GM19328 (cell line): ENCODE measurements at regions not wholly inside any gene's neighbourhood (a gene's known extent, or its start where the extent isn't known, plus 50 kb on each side); places are given as distances from the start of the nearest gene placed in this dataset.

Source experiments
- ATAC-seq: cut with Tn5 transposase; IDR thresholded peaks from one replicate; pipeline ENCODE4 v1.9.1; 2021; ENCODE audit warnings: mild to moderate bottlenecking, moderate library complexity; ENCODE audit not compliant: unreplicated experiment

DNA sequence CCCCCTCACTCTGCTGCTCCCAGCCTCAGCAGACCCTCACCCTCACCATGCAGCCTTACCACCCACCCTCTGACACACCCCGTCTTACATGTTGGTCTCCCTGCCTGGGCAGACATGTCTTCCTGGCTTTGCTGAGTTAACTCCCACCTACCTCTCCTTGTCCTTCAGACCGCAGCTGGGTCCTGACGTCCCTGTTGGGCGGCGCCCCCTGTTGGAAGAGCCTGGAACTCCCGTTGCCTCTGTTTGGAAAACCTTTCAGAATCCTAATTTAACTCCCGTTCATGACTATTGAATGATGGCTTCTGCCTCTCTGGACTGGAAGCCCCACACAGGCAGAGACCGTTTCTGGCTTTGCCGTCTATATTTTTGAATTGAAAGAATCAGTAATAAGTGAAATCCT is 245.1 kb downstream of the MYLK4 start:
- no peak for ATAC-seq

DNA sequence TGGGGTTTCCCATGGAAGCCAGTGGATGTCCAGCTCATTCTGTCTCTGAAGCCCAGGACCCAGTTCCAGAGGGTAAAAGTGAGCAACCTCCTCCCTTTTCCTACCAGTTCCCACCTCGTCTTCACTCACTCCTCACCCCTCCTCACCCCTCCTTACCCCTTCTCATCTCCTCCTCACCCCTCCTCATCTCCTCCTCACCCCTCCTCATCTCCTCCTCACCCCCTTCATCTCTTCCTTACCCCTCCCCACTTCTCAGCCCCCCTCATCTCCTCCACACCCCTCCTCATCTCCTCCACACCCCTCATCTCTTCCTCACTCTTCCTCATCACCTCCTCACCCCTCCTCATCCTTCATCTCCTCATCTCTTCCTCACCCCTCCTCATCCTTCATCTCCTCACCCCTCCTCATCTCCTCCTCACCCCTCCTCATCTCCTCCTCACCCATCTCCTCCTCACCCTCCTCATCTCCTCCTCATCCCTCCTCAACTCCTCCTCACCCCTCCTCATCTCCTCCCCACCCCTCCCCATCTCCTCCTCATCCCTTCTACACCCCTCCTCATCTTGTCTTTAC is 246.1 kb downstream of the MYLK4 start:
- no peak for ATAC-seq

- ATAC-seq: no peak
Observed at GRCh38 chr6:2503816-2504494, 246.8 kb downstream of the MYLK4 start.

GRCh38 chr6:2502998-2503674 is 247.6 kb downstream of the MYLK4 start:
- no peak for ATAC-seq

GRCh38 chr6:2502096-2502997 is 248.4 kb downstream of the MYLK4 start:
- no peak for ATAC-seq

DNA sequence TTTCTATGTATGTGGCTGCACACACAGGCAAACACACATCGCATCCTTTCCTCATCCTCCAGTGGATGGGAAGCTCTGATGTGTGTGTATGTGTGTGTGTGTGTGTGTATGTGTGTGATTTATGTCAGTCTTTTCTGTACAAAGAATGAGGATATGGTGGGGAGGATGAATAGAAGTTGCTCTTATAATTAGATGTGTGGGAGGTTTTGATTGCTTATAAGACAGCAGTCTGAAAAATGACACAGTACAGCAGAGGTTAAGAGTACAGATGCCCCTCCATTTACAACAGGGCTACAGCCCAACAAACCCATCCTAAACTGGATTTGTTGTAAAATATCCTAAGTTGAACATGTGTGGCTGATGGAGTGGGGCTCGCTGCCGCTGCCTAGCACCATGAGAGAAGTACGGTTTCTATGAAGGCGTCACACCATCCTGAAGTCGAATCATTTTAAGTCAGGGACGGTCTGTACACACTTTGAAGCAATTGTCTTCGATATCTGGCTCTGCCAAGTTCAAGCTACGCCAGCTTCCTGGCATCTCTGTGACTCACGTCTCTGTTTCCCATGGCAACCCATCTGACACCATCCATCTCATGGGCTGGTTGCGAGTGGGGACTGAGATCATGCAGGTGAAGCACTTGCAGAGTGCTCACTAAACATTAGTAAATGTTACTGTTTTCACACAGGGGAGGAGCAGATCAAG is 252.6 kb downstream of the MYLK4 start:
- ATAC-seq: no peak

GRCh38 chr6:2496291-2496690 is 250.9 kb upstream of the GMDS start:
- no peak for ATAC-seq

- ATAC-seq: no peak
Observed at GRCh38 chr6:2492686-2493523, 247.5 kb upstream of the GMDS start.

DNA sequence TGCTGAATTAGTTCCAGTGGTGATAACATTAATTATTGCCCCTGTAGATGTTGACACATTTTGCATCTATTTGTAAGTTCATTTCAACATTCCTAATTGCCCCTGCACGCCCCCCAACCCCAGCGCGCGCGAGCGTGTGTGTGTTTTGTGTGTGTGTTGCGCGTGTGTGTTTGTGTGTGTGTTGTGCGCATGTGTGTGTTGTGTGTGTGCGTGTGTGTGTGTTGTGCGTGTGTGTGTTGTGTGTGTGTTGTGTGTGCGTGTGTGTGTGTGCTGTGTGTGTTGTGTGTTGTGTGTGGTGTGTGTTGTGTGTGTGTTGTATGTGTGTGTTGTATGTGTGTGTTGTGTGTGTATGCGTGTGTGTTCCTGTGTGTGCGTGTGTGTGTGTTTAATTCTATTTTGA is 245.7 kb upstream of the GMDS start:
- ATAC-seq: no peak

DNA sequence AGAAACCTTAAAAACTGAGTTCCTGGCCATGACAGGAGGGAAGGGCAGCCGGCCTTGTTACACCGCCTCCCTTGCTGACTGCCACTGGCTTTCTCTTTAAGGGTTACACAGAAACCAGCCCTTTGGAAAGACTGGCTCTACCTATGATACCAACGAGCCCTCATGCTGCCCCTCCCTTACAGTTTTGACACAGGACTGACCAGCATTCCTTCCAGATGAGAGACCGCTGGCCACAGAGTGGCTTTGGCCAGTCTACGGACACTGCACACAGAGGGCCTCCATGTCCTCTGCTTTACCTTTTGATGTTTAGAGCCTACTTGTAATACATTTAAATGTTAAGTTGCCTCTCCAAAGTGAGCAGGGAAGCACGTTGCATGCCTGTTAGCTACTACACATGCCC is 243.2 kb upstream of the GMDS start:
- no peak for ATAC-seq

GRCh38 chr6:2485116-2485515 is 239.7 kb upstream of the GMDS start:
- no peak for ATAC-seq

DNA sequence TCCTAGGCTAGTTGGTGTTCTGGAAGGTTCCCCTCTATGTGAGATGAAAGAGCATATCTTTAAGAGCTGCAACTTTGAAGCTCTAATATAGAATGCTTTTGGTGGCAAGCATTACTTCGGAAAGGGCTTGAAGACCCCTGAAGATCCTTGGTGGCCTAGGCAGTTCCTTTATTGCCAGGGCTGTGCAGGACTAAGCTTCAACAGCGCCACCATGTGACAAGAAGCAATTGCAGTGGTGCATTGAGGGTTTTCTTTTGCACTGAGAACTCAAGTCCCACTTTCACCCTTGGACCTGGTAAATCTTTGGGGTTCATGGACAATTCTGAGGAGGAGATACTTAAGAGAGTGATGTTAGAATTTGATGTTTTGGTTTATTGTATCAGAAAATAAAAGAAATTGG is 237.4 kb upstream of the GMDS start:
- no peak for ATAC-seq

DNA sequence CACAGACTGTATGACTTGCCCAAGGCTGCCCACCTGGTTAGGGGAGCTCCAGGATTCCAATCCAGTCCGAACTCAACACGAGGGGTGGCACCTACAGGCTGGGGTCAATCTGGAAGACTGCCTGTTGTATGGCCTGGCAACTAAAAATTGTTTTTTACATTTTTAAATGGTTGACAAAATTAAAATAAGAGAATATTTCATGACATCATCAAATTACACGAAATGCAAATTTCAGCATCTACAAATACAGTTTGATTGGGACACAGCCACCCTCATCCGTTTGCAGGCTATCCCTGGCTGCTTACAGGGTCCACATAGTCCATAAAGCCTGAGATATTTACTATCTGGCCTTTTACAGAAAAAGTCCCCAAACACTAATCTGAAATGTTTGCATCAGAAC is 235.9 kb upstream of the GMDS start:
- ATAC-seq: no peak

DNA sequence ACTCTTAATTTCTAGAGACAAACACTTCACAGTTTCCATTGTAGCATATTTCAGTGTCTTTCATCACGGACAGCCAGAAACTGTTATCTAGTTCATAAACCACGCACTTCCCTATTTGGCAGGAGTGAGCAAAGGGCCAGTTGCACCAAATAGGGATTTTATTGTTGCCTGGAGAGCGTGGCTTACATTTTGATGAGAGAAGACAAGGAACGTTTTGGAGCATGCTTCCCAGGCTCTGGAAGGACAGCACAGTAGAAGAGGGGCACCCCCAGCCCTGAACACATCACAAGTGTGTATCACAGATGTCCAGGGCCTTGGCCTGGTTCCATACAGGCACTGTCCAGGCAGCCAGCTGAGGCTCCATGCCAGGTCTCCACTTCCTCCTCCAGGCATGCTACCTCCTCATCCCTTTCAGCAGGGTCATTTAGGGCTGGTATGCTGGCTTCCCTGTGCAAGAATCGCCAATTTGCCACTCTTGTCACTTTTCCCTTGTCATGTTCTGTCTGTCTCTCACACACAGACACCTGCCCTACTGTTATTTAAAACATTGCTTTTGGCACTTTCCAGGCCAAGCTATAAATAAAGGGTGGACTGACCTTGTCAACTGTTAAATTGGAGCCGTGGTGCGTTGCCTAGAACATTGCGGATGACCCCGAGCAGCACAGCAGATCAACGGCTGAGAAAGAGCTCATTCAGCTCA is 235.0 kb upstream of the GMDS start:
- no peak for ATAC-seq

GRCh38 chr6:2478200-2478599 is 232.8 kb upstream of the GMDS start:
- ATAC-seq: no peak

DNA sequence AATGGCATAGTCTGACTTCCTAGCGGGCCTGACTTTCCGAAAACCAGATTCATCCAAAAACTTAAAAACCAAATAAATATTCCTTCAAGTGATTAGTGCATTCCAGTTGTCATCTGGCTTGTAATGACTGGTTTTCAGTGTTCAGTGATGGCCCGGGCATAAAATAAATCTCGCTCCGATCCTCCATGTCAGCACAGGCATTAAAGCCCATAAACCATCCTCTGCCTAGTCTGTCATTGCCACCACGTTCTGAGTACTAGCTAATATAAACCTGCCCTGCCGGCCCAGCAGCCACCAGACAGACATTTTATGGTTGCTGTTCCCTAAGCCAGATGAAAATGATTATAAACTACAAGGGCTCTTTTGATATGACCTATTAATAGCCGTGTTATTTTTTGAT is 232.3 kb upstream of the GMDS start:
- no peak for ATAC-seq

- ATAC-seq: no peak
Observed at GRCh38 chr6:2477250-2477649, 231.8 kb upstream of the GMDS start.

- no peak for ATAC-seq
Observed at GRCh38 chr6:2476376-2476775, 231.0 kb upstream of the GMDS start.

DNA sequence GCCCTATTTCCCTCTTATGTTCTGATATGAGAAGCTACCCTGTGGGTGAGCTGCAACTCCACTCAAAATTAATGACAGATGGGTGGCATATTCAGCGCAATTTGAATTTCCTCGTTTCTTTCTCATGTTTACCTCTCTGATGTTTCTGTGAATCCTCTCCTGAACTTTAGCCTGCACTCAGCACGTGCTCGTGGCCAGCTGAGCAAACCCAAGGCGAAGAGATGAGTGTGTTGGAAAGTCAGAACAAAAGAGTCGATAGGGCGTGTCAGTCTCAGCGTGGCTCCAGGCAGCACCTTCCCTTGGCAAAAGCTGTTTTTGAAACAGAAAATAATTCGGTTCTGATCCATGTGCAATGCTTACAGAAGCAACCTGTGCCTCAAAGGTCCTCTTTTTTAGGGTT is 226.1 kb upstream of the GMDS start:
- no peak for ATAC-seq
